ENCODE measurements at regions not wholly inside any gene's neighbourhood (a gene's known extent, or its start where the extent isn't known, plus 50 kb on each side); places are given as distances from the start of the nearest gene placed in this dataset.
A peak's percentile ranks its signal among the peaks of the same experiment; 100 is the strongest.

DNA sequence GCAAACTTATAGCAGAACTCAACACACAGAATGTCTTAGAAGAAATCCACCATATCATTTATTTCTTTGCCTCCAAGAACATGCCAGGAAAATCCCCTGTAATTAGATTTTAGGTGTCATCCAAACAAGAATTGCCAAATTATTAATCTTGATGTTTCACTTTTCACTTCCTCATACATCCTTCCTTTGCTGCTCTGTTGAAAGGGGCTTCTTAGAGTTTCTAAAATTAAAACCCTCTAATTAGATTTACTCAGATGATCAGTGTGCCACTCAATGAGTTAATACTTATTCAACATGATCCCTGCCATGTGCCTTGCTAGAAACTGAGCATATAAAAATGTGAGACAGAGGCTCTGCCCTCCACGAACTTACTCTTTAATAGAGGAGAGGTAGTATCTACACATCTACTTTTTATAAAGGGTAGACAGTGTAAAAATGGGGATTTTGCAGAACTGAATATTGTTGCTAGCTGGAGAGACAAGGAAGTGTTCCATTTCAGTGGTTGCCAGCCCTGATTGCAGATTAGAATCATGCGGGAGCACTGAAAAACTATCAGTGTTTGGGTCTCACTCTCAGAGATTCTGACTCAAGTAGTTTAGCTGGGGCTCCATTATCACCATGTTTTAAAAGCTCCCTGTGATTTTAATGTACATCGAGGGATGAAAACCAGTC, 498.4 kb downstream of the TLE4 start:
- no peak for DNase-seq (ENCODE audit: low read depth, low spot score)
- ChIA-PET POLR2A (no interaction called here), CTCF (no interaction called here)
- TF ChIP-seq, protein P1, sequence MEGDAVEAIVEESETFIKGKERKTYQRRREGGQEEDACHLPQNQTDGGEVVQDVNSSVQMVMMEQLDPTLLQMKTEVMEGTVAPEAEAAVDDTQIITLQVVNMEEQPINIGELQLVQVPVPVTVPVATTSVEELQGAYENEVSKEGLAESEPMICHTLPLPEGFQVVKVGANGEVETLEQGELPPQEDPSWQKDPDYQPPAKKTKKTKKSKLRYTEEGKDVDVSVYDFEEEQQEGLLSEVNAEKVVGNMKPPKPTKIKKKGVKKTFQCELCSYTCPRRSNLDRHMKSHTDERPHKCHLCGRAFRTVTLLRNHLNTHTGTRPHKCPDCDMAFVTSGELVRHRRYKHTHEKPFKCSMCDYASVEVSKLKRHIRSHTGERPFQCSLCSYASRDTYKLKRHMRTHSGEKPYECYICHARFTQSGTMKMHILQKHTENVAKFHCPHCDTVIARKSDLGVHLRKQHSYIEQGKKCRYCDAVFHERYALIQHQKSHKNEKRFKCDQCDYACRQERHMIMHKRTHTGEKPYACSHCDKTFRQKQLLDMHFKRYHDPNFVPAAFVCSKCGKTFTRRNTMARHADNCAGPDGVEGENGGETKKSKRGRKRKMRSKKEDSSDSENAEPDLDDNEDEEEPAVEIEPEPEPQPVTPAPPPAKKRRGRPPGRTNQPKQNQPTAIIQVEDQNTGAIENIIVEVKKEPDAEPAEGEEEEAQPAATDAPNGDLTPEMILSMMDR (IDR thresholded peaks at IDR 0.05; ENCODE audit: insufficient read depth, low read length, missing control alignments) = no peak
- H3K4me3 ChIP-seq (ENCODE audit: low read depth, low read length) = no peak overlapping the region

DNA sequence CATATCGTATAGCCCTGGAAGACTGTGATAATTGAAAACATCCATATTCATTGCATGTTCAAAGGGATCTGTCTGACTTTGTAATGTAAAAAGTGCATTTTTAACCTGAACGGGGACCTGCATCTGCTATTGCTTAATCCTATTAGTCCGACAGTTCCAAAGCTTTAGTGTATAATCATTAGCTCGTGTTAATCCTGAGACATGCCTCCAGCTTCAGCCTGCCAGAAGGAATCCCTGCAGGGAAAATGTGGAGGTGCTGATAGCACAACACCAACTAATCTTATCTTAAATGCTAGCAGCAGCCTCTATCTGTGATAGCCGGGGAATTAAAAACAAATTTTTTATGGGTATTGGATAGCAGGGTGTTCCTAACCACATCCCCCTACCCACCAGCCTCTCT, 495.2 kb downstream of the TLE4 start:
- CTCF ChIA-PET = no interaction called here
- no peak for DNase-seq (ENCODE audit: low read depth, low spot score)
- TF ChIP-seq, protein P1 (IDR thresholded peaks at IDR 0.05; ENCODE audit: insufficient read depth, low read length, missing control alignments) = no peak
- no peak overlapping the region for H3K4me3 ChIP-seq (ENCODE audit: low read depth, low read length)
- POLR2A ChIA-PET = no interaction called here

DNA sequence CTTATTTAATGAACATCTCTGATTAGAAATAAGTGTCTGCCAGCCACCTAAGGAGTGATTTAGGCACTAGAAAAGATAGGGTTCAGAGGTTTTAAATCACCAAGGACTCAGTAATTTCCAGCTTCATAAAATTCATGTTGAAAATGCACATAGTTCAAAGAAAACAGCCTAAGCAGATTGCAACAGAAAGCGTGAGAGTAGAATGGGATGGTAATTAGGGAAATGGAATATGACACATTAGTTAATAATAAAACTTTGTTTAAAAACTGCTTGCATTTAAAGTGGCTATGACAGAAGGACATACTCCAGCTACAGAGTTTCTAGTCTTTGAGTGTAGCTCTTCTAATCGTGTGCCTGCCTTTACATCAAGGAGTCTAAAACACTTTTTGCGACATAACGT, 490.8 kb downstream of the TLE4 start:
- CTCF ChIA-PET = interaction anchor here (0.5 kb wide), 1 partner anchor 13 kb away, joined by 3 read pairs; no protein-coding TSS in a partner anchor
- POLR2A ChIA-PET = no interaction called here
- no peak overlapping the region for H3K4me3 ChIP-seq (ENCODE audit: low read depth, low read length)
- TF ChIP-seq, protein P1 (IDR thresholded peaks at IDR 0.05; ENCODE audit: insufficient read depth, low read length, missing control alignments) = no peak
- no peak for DNase-seq (ENCODE audit: low read depth, low spot score)

DNA sequence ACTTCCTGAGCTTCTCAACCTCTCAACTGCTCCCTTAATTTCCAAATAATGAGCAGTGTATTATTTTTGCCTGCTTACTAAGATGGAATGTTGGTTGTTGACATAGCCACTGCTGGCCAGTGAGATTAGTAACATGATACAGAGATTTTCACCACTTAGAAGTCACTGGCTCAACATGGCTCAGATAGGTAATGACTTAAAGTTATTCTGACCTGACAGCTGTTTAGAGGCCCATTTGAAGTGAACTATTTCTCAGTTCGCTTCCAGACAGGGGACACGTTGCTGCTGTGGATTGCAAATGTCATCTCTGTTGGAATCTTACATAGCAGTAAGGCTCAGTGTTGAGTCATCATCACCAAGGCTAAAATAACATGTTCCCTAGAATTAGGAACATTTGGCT, 490.2 kb downstream of the TLE4 start:
- ChIA-PET CTCF (interaction anchor here (1.3 kb wide), 1 partner anchor 11 kb away, joined by 5 read pairs; no protein-coding TSS in a partner anchor), POLR2A (interaction anchor here (0.9 to 1.3 kb wide), 2 partner anchors 31 to 491 kb away, joined by 3 to 7 read pairs; partner anchors contain the start of gene TLE4)
- TF ChIP-seq, protein P1 (IDR thresholded peaks at IDR 0.05; ENCODE audit: insufficient read depth, low read length, missing control alignments) = no peak
- H3K4me3 ChIP-seq (ENCODE audit: low read depth, low read length) = no peak overlapping the region
- peak; percentile 97 for DNase-seq (ENCODE audit: low read depth, low spot score)

DNA sequence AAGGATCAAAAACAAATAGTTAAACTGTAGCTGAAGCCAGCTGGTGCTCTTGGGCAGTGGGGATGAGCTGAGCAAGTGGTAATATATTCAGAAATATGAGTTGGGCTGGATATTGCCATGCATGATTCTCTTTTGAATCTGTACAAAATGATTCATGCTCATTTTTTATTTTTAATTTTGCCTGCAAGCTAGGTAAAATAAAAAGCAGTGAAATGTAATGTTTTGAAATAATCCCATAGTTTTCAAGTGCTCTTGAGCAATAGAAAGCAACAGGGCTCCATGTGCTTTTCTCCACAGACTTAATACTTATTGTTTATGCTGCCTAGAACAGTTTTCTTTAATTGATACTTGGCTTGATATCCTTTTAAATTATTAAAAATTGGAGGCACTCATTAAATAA, 489.3 kb downstream of the TLE4 start:
- POLR2A ChIA-PET = interaction anchor here (0.9 to 1.3 kb wide), 2 partner anchors 30 to 490 kb away, joined by 3 to 7 read pairs; partner anchors contain the start of gene TLE4
- TF ChIP-seq, protein P1 (IDR thresholded peaks at IDR 0.05; ENCODE audit: insufficient read depth, low read length, missing control alignments) = no peak
- no peak for DNase-seq (ENCODE audit: low read depth, low spot score)
- no peak overlapping the region for H3K4me3 ChIP-seq (ENCODE audit: low read depth, low read length)
- CTCF ChIA-PET = interaction anchor here (0.5 to 1.3 kb wide), 2 partner anchors 10 to 586 kb away, joined by 3 to 5 read pairs; no protein-coding TSS in a partner anchor

DNA sequence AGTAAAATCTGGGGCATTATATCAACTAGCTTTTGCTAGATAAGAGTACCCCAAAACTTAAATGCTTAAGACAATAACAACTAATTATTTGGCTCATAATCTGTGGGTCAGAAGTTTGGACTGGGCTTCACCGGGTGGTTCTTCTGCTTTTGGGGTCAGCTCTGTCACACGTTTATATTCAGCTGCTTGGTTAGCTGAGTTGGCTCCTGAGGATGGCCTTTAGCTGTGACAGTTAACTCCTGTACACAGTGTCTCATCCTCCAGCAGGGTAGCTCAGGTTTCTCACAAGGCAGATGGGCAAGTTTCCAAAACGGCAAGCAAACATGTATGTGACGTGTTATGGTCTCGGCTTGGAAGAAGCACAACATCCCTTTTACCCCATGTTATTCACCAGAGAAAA, 488.2 kb downstream of the TLE4 start:
- CTCF ChIA-PET = no interaction called here
- TF ChIP-seq, protein P1 (IDR thresholded peaks at IDR 0.05; ENCODE audit: insufficient read depth, low read length, missing control alignments) = no peak
- DNase-seq (ENCODE audit: low read depth, low spot score) = no peak
- H3K4me3 ChIP-seq (ENCODE audit: low read depth, low read length) = no peak overlapping the region
- POLR2A ChIA-PET = no interaction called here
